Fibroblast of lung (primary cell): ENCODE measurements at regions not wholly inside any gene's neighbourhood (a gene's known extent, or its start where the extent isn't known, plus 50 kb on each side); places are given as distances from the start of the nearest gene placed in this dataset.

Source experiments
- CTCF ChIP-seq, 2 donors: IDR thresholded peaks in 1 of 2; conservative IDR thresholded peaks in 1 of 2; 1 replicate in 1 of 2; 2 replicates in 1 of 2; pipeline ENCODE4 v1.5.1; 2011 to 2012; ENCODE audit warnings: low read length in 2 of 2, control low read depth in 1 of 2, inconsistent platforms in 1 of 2, low read depth in 1 of 2, mild to moderate bottlenecking in 1 of 2
- EZH2 ChIP-seq: IDR thresholded peaks from 2 replicates; pipeline ENCODE4 v1.5.1; 2012; ENCODE audit warnings: low read length, control low read depth, mild to moderate bottlenecking; ENCODE audit errors: missing control alignments

- TF ChIP-seq CTCF (conservative IDR thresholded peaks at IDR 0.05 in 1 of 2, IDR thresholded peaks at IDR 0.05 in 1 of 2; ENCODE audit: low read depth in 1 of 2, low read length in 2 of 2) (no peak), EZH2 (no peak)
Measured at GRCh38 chr1:83701355-83701754, 297.6 kb downstream of the TTLL7 start.
